Upper lobe of right lung (tissue), 1 donor: ENCODE measurements at regions not wholly inside any gene's neighbourhood (a gene's known extent, or its start where the extent isn't known, plus 50 kb on each side); places are given as distances from the start of the nearest gene placed in this dataset.
A peak's percentile ranks its signal among the peaks of the same experiment; 100 is the strongest.

Experiments
- ATAC-seq: fragments of 200-7000 bp; cut with Tn5 transposase; one replicate; pipeline ENCODE4 v1.9.1; 2020; ENCODE audit warnings: mild to moderate bottlenecking, moderate library complexity
- DNase-seq: peaks from one replicate; pipeline ENCODE4 v3.0.0-alpha.2; 2020
- H3K27ac ChIP-seq: fragments of 200-600 bp; one replicate; pipeline ENCODE4 v1.8.0; 2022
- H3K27me3 ChIP-seq: fragments of 200-600 bp; one replicate; pipeline ENCODE4 v1.8.0; 2022; ENCODE audit warnings: mild to moderate bottlenecking
- H3K36me3 ChIP-seq: fragments of 200-600 bp; one replicate; pipeline ENCODE4 v1.8.0; 2022
- H3K4me1 ChIP-seq: fragments of 200-600 bp; one replicate; pipeline ENCODE4 v1.8.0; 2022
- H3K4me3 ChIP-seq: fragments of 200-600 bp; one replicate; pipeline ENCODE4 v1.8.0; 2022; ENCODE audit warnings: mild to moderate bottlenecking
- H3K9me3 ChIP-seq: fragments of 200-600 bp; one replicate; pipeline ENCODE4 v1.8.0; 2022
- CTCF ChIP-seq: fragments of 200-600 bp; IDR thresholded peaks from one replicate; pipeline ENCODE4 v1.8.0; 2022; ENCODE audit warnings: antibody characterized with exemption
- intact Hi-C: fragments of 100-400 bp; cut with DNase I; formaldehyde crosslinking; loops from one replicate; pipeline ENCODE4 v1.11.0; 2022
- donor health status: DM: no; HTN: yes; CAD: no; lungs with severe emphysema.

- Histone ChIP-seq H3K4me1 (no peaks in the 10 kb centered on the region), H3K36me3 (no peaks in the 10 kb centered on the region), H3K9me3 (no peaks in the 10 kb centered on the region), H3K27ac (no peak overlapping the region), H3K27me3 (no peaks in the 10 kb centered on the region), H3K4me3 (no peak overlapping the region)
- no peak for TF ChIP-seq CTCF
- no peak for ATAC-seq
- intact Hi-C loops: no loop called here
- no peak for DNase-seq
Observed at GRCh38 chr13:34152409-34152808, 334.5 kb downstream of the RFC3 start.

GRCh38 chr13:34152996-34153395 is 335.0 kb downstream of the RFC3 start:
- no peak for ATAC-seq
- Histone ChIP-seq H3K4me3 (no peak overlapping the region), H3K27me3 (no peaks in the 10 kb centered on the region), H3K4me1 (no peaks in the 10 kb centered on the region), H3K9me3 (no peaks in the 10 kb centered on the region), H3K27ac (no peak overlapping the region), H3K36me3 (no peaks in the 10 kb centered on the region)
- intact Hi-C loops: no loop called here
- no peak for TF ChIP-seq CTCF
- no peak for DNase-seq

GRCh38 chr13:34153428-34154180 is 335.7 kb downstream of the RFC3 start:
- no peak overlapping the region for H3K4me3 ChIP-seq
- no peaks in the 10 kb centered on the region for H3K9me3 ChIP-seq
- no peaks in the 10 kb centered on the region for H3K36me3 ChIP-seq
- no peak overlapping the region for H3K27ac ChIP-seq
- ATAC-seq (no peak), DNase-seq (no peak)
- no peak for TF ChIP-seq CTCF
- H3K27me3 ChIP-seq: no peaks in the 10 kb centered on the region
- intact Hi-C loops: no loop called here
- no peaks in the 10 kb centered on the region for H3K4me1 ChIP-seq

GRCh38 chr13:34155931-34156607 is 338.1 kb downstream of the RFC3 start:
- Histone ChIP-seq H3K4me1 (no peaks in the 10 kb centered on the region), H3K27me3 (no peaks in the 10 kb centered on the region), H3K9me3 (no peaks in the 10 kb centered on the region), H3K4me3 (no peak overlapping the region), H3K36me3 (no peaks in the 10 kb centered on the region), H3K27ac (no peak overlapping the region)
- intact Hi-C loops: no loop called here
- no peak for ATAC-seq
- DNase-seq: no peak
- no peak for TF ChIP-seq CTCF

GRCh38 chr13:34156841-34157365 is 339.0 kb downstream of the RFC3 start:
- TF ChIP-seq CTCF: no peak
- intact Hi-C loops: no loop called here
- peak; percentile 99 for ATAC-seq
- no peaks in the 10 kb centered on the region for H3K36me3 ChIP-seq
- no peak overlapping the region for H3K27ac ChIP-seq
- peak; percentile 80 for DNase-seq
- no peak overlapping the region for H3K4me3 ChIP-seq
- H3K27me3 ChIP-seq: no peaks in the 10 kb centered on the region
- no peaks in the 10 kb centered on the region for H3K9me3 ChIP-seq
- peaks cover 4% of the 10 kb centered on the region for H3K4me1 ChIP-seq
